ENCODE measurements at regions not wholly inside any gene's neighbourhood (a gene's known extent, or its start where the extent isn't known, plus 50 kb on each side); places are given as distances from the start of the nearest gene placed in this dataset.

GRCh38 chr16:85354686-85355514 is 242.6 kb upstream of the CIBAR2 start:
- no peak for TF ChIP-seq CTCF (IDR thresholded peaks at IDR 0.05; ENCODE audit: borderline replicate concordance, extremely low read depth, low read length, poor library complexity, severe bottlenecking)
- TF ChIP-seq EZH2 (IDR thresholded peaks at IDR 0.05; ENCODE audit: borderline replicate concordance, low read depth, low read length, severe bottlenecking): no peak
